ENCODE measurements at regions not wholly inside any gene's neighbourhood (a gene's known extent, or its start where the extent isn't known, plus 50 kb on each side); places are given as distances from the start of the nearest gene placed in this dataset.

- Mint-ChIP-seq H3K4me1 (ENCODE audit: low read depth) (peaks cover 36% of the 10 kb centered on the region), H3K36me3 (ENCODE audit: insufficient read depth) (no peaks in the 10 kb centered on the region), H3K9me3 (no peaks in the 10 kb centered on the region), H3K4me3 (no peak overlapping the region), H3K27me3 (ENCODE audit: low read depth) (no peaks in the 10 kb centered on the region)
- DNase-seq: no peak
- ATAC-seq: no peak
These were observed 170.4 kb downstream of the PIK3R1 start for GRCh38 chr5:68385936-68386335.

GRCh38 chr5:68387074-68387796, 171.7 kb downstream of the PIK3R1 start:
- ATAC-seq (no peak), DNase-seq (no peak)
- Mint-ChIP-seq H3K27me3 (ENCODE audit: low read depth) (no peaks in the 10 kb centered on the region), H3K9me3 (peaks cover 5% of the 10 kb centered on the region), H3K36me3 (ENCODE audit: insufficient read depth) (no peaks in the 10 kb centered on the region), H3K4me3 (no peak overlapping the region), H3K4me1 (ENCODE audit: low read depth) (peaks cover 23% of the 10 kb centered on the region)

- no peak for ATAC-seq
- Mint-ChIP-seq H3K36me3 (ENCODE audit: insufficient read depth) (no peaks in the 10 kb centered on the region), H3K4me3 (no peak overlapping the region), H3K9me3 (peaks cover 5% of the 10 kb centered on the region), H3K4me1 (ENCODE audit: low read depth) (peaks cover 17% of the 10 kb centered on the region), H3K27me3 (ENCODE audit: low read depth) (no peaks in the 10 kb centered on the region)
- no peak for DNase-seq
These were observed 174.1 kb downstream of the PIK3R1 start for GRCh38 chr5:68389618-68390017.

- Mint-ChIP-seq H3K9me3 (peaks cover 5% of the 10 kb centered on the region), H3K27me3 (ENCODE audit: low read depth) (no peaks in the 10 kb centered on the region), H3K4me3 (no peak overlapping the region), H3K36me3 (ENCODE audit: insufficient read depth) (no peaks in the 10 kb centered on the region), H3K4me1 (ENCODE audit: low read depth) (peaks cover 9% of the 10 kb centered on the region)
- ATAC-seq (no peak), DNase-seq (no peak)
These were observed 177.1 kb downstream of the PIK3R1 start for GRCh38 chr5:68392617-68393016.

- H3K4me1 Mint-ChIP-seq (ENCODE audit: low read depth): peaks cover 9% of the 10 kb centered on the region
- H3K9me3 Mint-ChIP-seq: peaks cover 5% of the 10 kb centered on the region
- no peaks in the 10 kb centered on the region for H3K36me3 Mint-ChIP-seq (ENCODE audit: insufficient read depth)
- ATAC-seq (no peak), DNase-seq (no peak)
- no peak overlapping the region for H3K4me3 Mint-ChIP-seq
- H3K27me3 Mint-ChIP-seq (ENCODE audit: low read depth): no peaks in the 10 kb centered on the region
These were observed 179.7 kb downstream of the PIK3R1 start for GRCh38 chr5:68395302-68395701.

- Mint-ChIP-seq H3K36me3 (ENCODE audit: insufficient read depth) (no peaks in the 10 kb centered on the region), H3K27me3 (ENCODE audit: low read depth) (no peaks in the 10 kb centered on the region), H3K4me3 (no peak overlapping the region), H3K9me3 (peaks cover 5% of the 10 kb centered on the region), H3K4me1 (ENCODE audit: low read depth) (peaks cover 9% of the 10 kb centered on the region)
- ATAC-seq (no peak), DNase-seq (no peak)
These were observed 180.5 kb downstream of the PIK3R1 start for GRCh38 chr5:68395926-68396511.

GRCh38 chr5:68396722-68397121, 181.2 kb downstream of the PIK3R1 start:
- ATAC-seq (no peak), DNase-seq (no peak)
- H3K4me3 Mint-ChIP-seq: no peak overlapping the region
- H3K9me3 Mint-ChIP-seq: peaks cover 4% of the 10 kb centered on the region
- H3K4me1 Mint-ChIP-seq (ENCODE audit: low read depth): peaks cover 9% of the 10 kb centered on the region
- no peaks in the 10 kb centered on the region for H3K27me3 Mint-ChIP-seq (ENCODE audit: low read depth)
- H3K36me3 Mint-ChIP-seq (ENCODE audit: insufficient read depth): no peaks in the 10 kb centered on the region

- no peaks in the 10 kb centered on the region for H3K9me3 Mint-ChIP-seq
- no peaks in the 10 kb centered on the region for H3K36me3 Mint-ChIP-seq (ENCODE audit: insufficient read depth)
- no peak for DNase-seq
- no peak overlapping the region for H3K4me3 Mint-ChIP-seq
- H3K4me1 Mint-ChIP-seq (ENCODE audit: low read depth): no peaks in the 10 kb centered on the region
- H3K27me3 Mint-ChIP-seq (ENCODE audit: low read depth): no peaks in the 10 kb centered on the region
- ATAC-seq: peak; percentile 60 to 63
These were observed 182.7 kb downstream of the PIK3R1 start for GRCh38 chr5:68398146-68398812.

- ATAC-seq (no peak), DNase-seq (no peak)
- no peaks in the 10 kb centered on the region for H3K36me3 Mint-ChIP-seq (ENCODE audit: insufficient read depth)
- no peaks in the 10 kb centered on the region for H3K27me3 Mint-ChIP-seq (ENCODE audit: low read depth)
- no peaks in the 10 kb centered on the region for H3K9me3 Mint-ChIP-seq
- peaks cover 27% of the 10 kb centered on the region for H3K4me1 Mint-ChIP-seq (ENCODE audit: low read depth)
- H3K4me3 Mint-ChIP-seq: no peak overlapping the region
These were observed 187.7 kb downstream of the PIK3R1 start for GRCh38 chr5:68403301-68403700.

- no peak overlapping the region for H3K4me3 Mint-ChIP-seq
These were observed 188.7 kb downstream of the PIK3R1 start for GRCh38 chr5:68404246-68404645.

GRCh38 chr5:68405026-68405684, 189.6 kb downstream of the PIK3R1 start:
- Mint-ChIP-seq H3K27me3 (ENCODE audit: low read depth) (no peaks in the 10 kb centered on the region), H3K4me3 (no peak overlapping the region), H3K9me3 (no peaks in the 10 kb centered on the region), H3K4me1 (ENCODE audit: low read depth) (peaks cover 32% of the 10 kb centered on the region), H3K36me3 (ENCODE audit: insufficient read depth) (no peaks in the 10 kb centered on the region)
- ATAC-seq (no peak), DNase-seq (no peak)

More at GRCh38 chr5:68404246-68404645, 188.7 kb downstream of the PIK3R1 start:
- H3K9me3 Mint-ChIP-seq: no peaks in the 10 kb centered on the region
- peaks cover 32% of the 10 kb centered on the region for H3K4me1 Mint-ChIP-seq (ENCODE audit: low read depth)
- H3K36me3 Mint-ChIP-seq (ENCODE audit: insufficient read depth): no peaks in the 10 kb centered on the region
- DNase-seq: no peak
- no peaks in the 10 kb centered on the region for H3K27me3 Mint-ChIP-seq (ENCODE audit: low read depth)
- ATAC-seq: no peak

- ATAC-seq (peak; percentile 72 to 73), DNase-seq (no peak)
- Mint-ChIP-seq H3K4me1 (ENCODE audit: low read depth) (peaks cover 32% of the 10 kb centered on the region), H3K9me3 (no peaks in the 10 kb centered on the region), H3K4me3 (no peak overlapping the region), H3K36me3 (ENCODE audit: insufficient read depth) (no peaks in the 10 kb centered on the region), H3K27me3 (ENCODE audit: low read depth) (no peaks in the 10 kb centered on the region)
These were observed 190.5 kb downstream of the PIK3R1 start for GRCh38 chr5:68405784-68406743.

- H3K36me3 Mint-ChIP-seq (ENCODE audit: insufficient read depth): no peaks in the 10 kb centered on the region
- H3K9me3 Mint-ChIP-seq: no peaks in the 10 kb centered on the region
- peaks cover 32% of the 10 kb centered on the region for H3K4me1 Mint-ChIP-seq (ENCODE audit: low read depth)
- DNase-seq (no peak), ATAC-seq (peak in 1 of 2 donors; percentile 30)
- H3K27me3 Mint-ChIP-seq (ENCODE audit: low read depth): no peaks in the 10 kb centered on the region
- no peak overlapping the region for H3K4me3 Mint-ChIP-seq
These were observed 191.2 kb downstream of the PIK3R1 start for GRCh38 chr5:68406767-68407241.
